IMR-90 (cell line): ENCODE measurements at regions not wholly inside any gene's neighbourhood (a gene's known extent, or its start where the extent isn't known, plus 50 kb on each side); places are given as distances from the start of the nearest gene placed in this dataset.

Experiments
- ATAC-seq: fragments of 200-7000 bp; cut with Tn5 transposase; 2 replicates; pipeline ENCODE4 v1.9.1; 2020; ENCODE audit warnings: low read depth, mild to moderate bottlenecking, moderate library complexity
- BruUV-seq: library from RNA; stranded (reverse); fragments of 400-500 nt; replicated peaks from 2 replicates; lab custom pipeline; 2021; lab: Mats Ljungman, UMichigan
- CTCF ChIA-PET: fragments of 300-600 bp; formaldehyde crosslinking; extraction: SDS; loops from one replicate; lab custom pipeline; 2021; ENCODE audit warnings: antibody characterized with exemption; lab: Yijun Ruan, JAX
- POLR2A ChIA-PET: fragments of 300-600 bp; sonication (Branson Sonifier 250); formaldehyde crosslinking; loops from one replicate; lab custom pipeline; 2022; ENCODE audit warnings: antibody characterized with exemption; ENCODE audit not compliant: unreplicated experiment; lab: Charles Lee
- DNase-seq: peaks from one replicate; pipeline ENCODE4 v3.0.0; 2013
- H2AFZ ChIP-seq: replicated peaks from 2 replicates; pipeline ENCODE3; 2013; ENCODE audit warnings: low read length, mild to moderate bottlenecking; ENCODE audit not compliant: poor library complexity
- H2AK5ac ChIP-seq: 2 replicates; pipeline ENCODE4 v1.6.1; 2013; ENCODE audit warnings: low read depth, low read length, inconsistent platforms
- H2AK9ac ChIP-seq: replicated peaks from 2 replicates; pipeline ENCODE3; 2013; ENCODE audit warnings: mild to moderate bottlenecking, low read depth, low read length, moderate library complexity; ENCODE audit not compliant: poor library complexity
- H2BK120ac ChIP-seq: 2 replicates; pipeline ENCODE4 v1.6.1; 2013; ENCODE audit warnings: low read depth, low read length, inconsistent platforms
- H2BK15ac ChIP-seq: 3 replicates; pipeline ENCODE4 v1.6.1; 2013; ENCODE audit warnings: low read depth, low read length, inconsistent platforms
- H2BK20ac ChIP-seq: 2 replicates; pipeline ENCODE4 v1.6.1; 2013; ENCODE audit warnings: low read depth, mild to moderate bottlenecking, inconsistent platforms, low read length, moderate library complexity
- H2BK5ac ChIP-seq: 2 replicates; pipeline ENCODE4 v1.6.1; 2013; ENCODE audit warnings: mild to moderate bottlenecking, low read depth, low read length, inconsistent platforms; ENCODE audit not compliant: poor library complexity, severe bottlenecking
- H3K14ac ChIP-seq: replicated peaks from 2 replicates; pipeline ENCODE4 v1.6.1; 2013; ENCODE audit warnings: low read depth, low read length, inconsistent platforms
- H3K18ac ChIP-seq: 2 replicates; pipeline ENCODE4 v1.6.1; 2013; ENCODE audit warnings: low read depth, low read length, control low read depth
- H3K23ac ChIP-seq: 2 replicates; pipeline ENCODE4 v1.6.1; 2013; ENCODE audit warnings: low read depth, low read length, inconsistent platforms
- H3K27ac ChIP-seq: 2 replicates; pipeline ENCODE4 v1.5.1; 2013; ENCODE audit warnings: mild to moderate bottlenecking, control low read depth, low read length; ENCODE audit not compliant: insufficient read depth
- H3K27me3 ChIP-seq: 2 replicates; pipeline ENCODE4 v1.6.1; 2013; ENCODE audit warnings: low read length; ENCODE audit not compliant: control insufficient read depth, insufficient read depth
- H3K36me3 ChIP-seq: 2 replicates; pipeline ENCODE4 v1.6.1; 2013; ENCODE audit warnings: low read length, mixed read lengths; ENCODE audit not compliant: control insufficient read depth, insufficient read depth
- H3K4ac ChIP-seq: 2 replicates; pipeline ENCODE4 v1.6.1; 2013; ENCODE audit warnings: low read depth, low read length, inconsistent platforms
- H3K4me1 ChIP-seq: 2 replicates; pipeline ENCODE4 v1.6.1; 2013; ENCODE audit warnings: low read length, mixed read lengths; ENCODE audit not compliant: control insufficient read depth, insufficient read depth
- H3K4me2 ChIP-seq: 2 replicates; pipeline ENCODE4 v1.6.1; 2013; ENCODE audit warnings: low read depth, mild to moderate bottlenecking, control low read depth, low read length, moderate library complexity
- H3K4me3 ChIP-seq: 2 replicates; pipeline ENCODE4 v1.5.1; 2013; ENCODE audit warnings: low read depth, mild to moderate bottlenecking, control low read depth, low read length, moderate library complexity; ENCODE audit not compliant: insufficient read depth
- H3K56ac ChIP-seq: 2 replicates; pipeline ENCODE4 v1.6.1; 2013; ENCODE audit warnings: low read length, inconsistent platforms; ENCODE audit not compliant: insufficient read depth; ENCODE audit errors: extremely low read depth
- H3K79me1 ChIP-seq, 2 experiments: 2 replicates each; pipeline ENCODE4 v1.6.1; 2013; ENCODE audit warnings: low read length in 2 of 2, inconsistent platforms in 1 of 2, low read depth in 1 of 2
- H3K9ac ChIP-seq: 2 replicates; pipeline ENCODE4 v1.6.1; 2013; ENCODE audit warnings: low read depth, low read length, control low read depth
- H3K9me1 ChIP-seq: 2 replicates; pipeline ENCODE4 v1.6.1; 2013; ENCODE audit warnings: low read length, inconsistent platforms; ENCODE audit not compliant: insufficient read depth
- H3K9me3 ChIP-seq: 2 replicates; pipeline ENCODE4 v1.6.1; 2013; ENCODE audit warnings: low read length; ENCODE audit not compliant: control insufficient read depth, insufficient read depth
- H4K20me1 ChIP-seq: 2 replicates; pipeline ENCODE4 v1.6.1; 2013; ENCODE audit warnings: low read length, inconsistent platforms; ENCODE audit not compliant: insufficient read depth
- H4K5ac ChIP-seq: 2 replicates; pipeline ENCODE4 v1.6.1; 2013; ENCODE audit warnings: mild to moderate bottlenecking, low read depth, low read length, control low read depth
- H4K8ac ChIP-seq, 2 experiments: 2 replicates each; pipeline ENCODE4 v1.6.1; 2013; ENCODE audit warnings: low read depth in 2 of 2, low read length in 2 of 2, control low read depth in 1 of 2, inconsistent platforms in 1 of 2
- H4K91ac ChIP-seq: 2 replicates; pipeline ENCODE4 v1.6.1; 2013; ENCODE audit warnings: low read depth, low read length, inconsistent platforms; ENCODE audit not compliant: insufficient read depth
- CEBPB ChIP-seq: IDR thresholded peaks from 2 replicates; pipeline ENCODE4 v1.6.1; 2012; ENCODE audit warnings: low read depth, low read length, improper control_type of control experiment
- MAZ ChIP-seq: IDR thresholded peaks from 2 replicates; pipeline ENCODE4 v1.6.1; 2012; ENCODE audit warnings: low read depth, mild to moderate bottlenecking, low read length, improper control_type of control experiment, moderate library complexity, borderline replicate concordance
- RAD21 ChIP-seq: IDR thresholded peaks from 2 replicates; pipeline ENCODE4 v1.6.1; 2012; ENCODE audit warnings: low read length, improper control_type of control experiment
- SMC3 ChIP-seq: fragments of 150-350 bp; IDR thresholded peaks from 2 replicates; pipeline ENCODE4 v1.6.1; 2016; ENCODE audit warnings: low read depth, mild to moderate bottlenecking, antibody characterized with exemption, low read length, moderate library complexity
- WGBS, 2 experiments: methylation state at CpG; one replicate each; pipeline versions ENCODE4 v1.1.5 to v1.1.7; 2013; ENCODE audit warnings: missing lambda C conversion rate in 2 of 2; ENCODE audit not compliant: insufficient read length in 1 of 2; ENCODE audit errors: extremely low coverage in 2 of 2; 5-methylcytosine and 5-hydroxymethylcytosine counted together
- dilution Hi-C: fragments of 300-500 bp; cut with HindIII; formaldehyde crosslinking; loops from one replicate; pipeline ENCODE4 v1.14.3; 2018; ENCODE audit warnings: low sequenced_read_pairs; ENCODE audit not compliant: unreplicated experiment
- in situ Hi-C: fragments of 300-500 bp; cut with MboI; formaldehyde crosslinking; loops from 3 replicates; pipeline ENCODE4 v1.14.3; 2019; ENCODE audit warnings: low sequenced_read_pairs, inconsistent platforms, mixed read lengths
- intact Hi-C: fragments of 100-400 bp; cut with micrococcal nuclease; formaldehyde crosslinking; loops from 2 replicates; pipeline ENCODE4 v1.10.0; 2022
- TF ChIP-seq, protein P1 (sequence below): conservative IDR thresholded peaks from 2 replicates; pipeline ENCODE4 v1.5.1; 2012; ENCODE audit warnings: mild to moderate bottlenecking, low read depth, low read length, improper control_type of control experiment

GRCh38 chr9:79829566-79830302 lies 258.0 kb downstream of the TLE4 start:
- intact Hi-C loops, result no loop called here

More at GRCh38 chr9:79829566-79830302, 258.0 kb downstream of the TLE4 start:
- TF ChIP-seq RAD21 (no peak), CEBPB (no peak), SMC3 (no peak), MAZ (no peak)
- TF ChIP-seq, protein P1, sequence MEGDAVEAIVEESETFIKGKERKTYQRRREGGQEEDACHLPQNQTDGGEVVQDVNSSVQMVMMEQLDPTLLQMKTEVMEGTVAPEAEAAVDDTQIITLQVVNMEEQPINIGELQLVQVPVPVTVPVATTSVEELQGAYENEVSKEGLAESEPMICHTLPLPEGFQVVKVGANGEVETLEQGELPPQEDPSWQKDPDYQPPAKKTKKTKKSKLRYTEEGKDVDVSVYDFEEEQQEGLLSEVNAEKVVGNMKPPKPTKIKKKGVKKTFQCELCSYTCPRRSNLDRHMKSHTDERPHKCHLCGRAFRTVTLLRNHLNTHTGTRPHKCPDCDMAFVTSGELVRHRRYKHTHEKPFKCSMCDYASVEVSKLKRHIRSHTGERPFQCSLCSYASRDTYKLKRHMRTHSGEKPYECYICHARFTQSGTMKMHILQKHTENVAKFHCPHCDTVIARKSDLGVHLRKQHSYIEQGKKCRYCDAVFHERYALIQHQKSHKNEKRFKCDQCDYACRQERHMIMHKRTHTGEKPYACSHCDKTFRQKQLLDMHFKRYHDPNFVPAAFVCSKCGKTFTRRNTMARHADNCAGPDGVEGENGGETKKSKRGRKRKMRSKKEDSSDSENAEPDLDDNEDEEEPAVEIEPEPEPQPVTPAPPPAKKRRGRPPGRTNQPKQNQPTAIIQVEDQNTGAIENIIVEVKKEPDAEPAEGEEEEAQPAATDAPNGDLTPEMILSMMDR, result no peak
- Histone ChIP-seq H4K8ac (no peak overlapping the region), H2BK15ac (no peak overlapping the region), H2AFZ (no peak overlapping the region), H2BK20ac (no peak overlapping the region), H2BK5ac (no peak overlapping the region), H3K27ac (no peak overlapping the region), H3K4me2 (no peak overlapping the region), H3K18ac (no peak overlapping the region), H3K4me1 (no peaks in the 10 kb centered on the region), H3K9ac (no peak overlapping the region), H2BK120ac (no peak overlapping the region), H2AK5ac (no peak overlapping the region), H3K4me3 (no peak overlapping the region), H4K5ac (no peak overlapping the region), H4K91ac (no peak overlapping the region), H3K4ac (no peak overlapping the region), H3K27me3 (peaks cover 3% of the 10 kb centered on the region), H3K14ac (no peak overlapping the region), H2AK9ac (no peak overlapping the region), H3K56ac (no peak overlapping the region), H3K23ac (no peak overlapping the region), H3K79me1 (no peaks in the 10 kb centered on the region), H3K9me1 (no peaks in the 10 kb centered on the region), H3K9me3 (peaks cover 2% of the 10 kb centered on the region; the same call in 1 of the 2 replicates), H4K20me1 (no peaks in the 10 kb centered on the region), H3K36me3 (no peaks in the 10 kb centered on the region)
- dilution Hi-C loops (no loop called here), in situ Hi-C loops (no loop called here)
- ATAC-seq, result no peak
- 100% methylated on average over 2 of the region's 7 CpGs; no CpG with 5 or more reads in 1 of the 2 experiments for WGBS, 2 experiments
- ChIA-PET CTCF (interaction anchor here (0.7 kb wide), 1 partner anchor 106 kb away, joined by 3 read pairs; no protein-coding TSS in a partner anchor), POLR2A (no interaction called here)
- DNase-seq, result no peak
- no TSS peak for BruUV-seq
